HG03175 (cell line): ENCODE measurements at regions not wholly inside any gene's neighbourhood (a gene's known extent, or its start where the extent isn't known, plus 50 kb on each side); places are given as distances from the start of the nearest gene placed in this dataset.
"Not testable (repeated sequence)": the region's sequence is repeated elsewhere in the genome, so short reads cannot be mapped to it uniquely, and the experiment has no call there.

Source experiments
- ATAC-seq: cut with Tn5 transposase; IDR thresholded peaks from one replicate; pipeline ENCODE4 v1.9.1; 2021; ENCODE audit warnings: mild to moderate bottlenecking, moderate library complexity; ENCODE audit not compliant: unreplicated experiment

DNA sequence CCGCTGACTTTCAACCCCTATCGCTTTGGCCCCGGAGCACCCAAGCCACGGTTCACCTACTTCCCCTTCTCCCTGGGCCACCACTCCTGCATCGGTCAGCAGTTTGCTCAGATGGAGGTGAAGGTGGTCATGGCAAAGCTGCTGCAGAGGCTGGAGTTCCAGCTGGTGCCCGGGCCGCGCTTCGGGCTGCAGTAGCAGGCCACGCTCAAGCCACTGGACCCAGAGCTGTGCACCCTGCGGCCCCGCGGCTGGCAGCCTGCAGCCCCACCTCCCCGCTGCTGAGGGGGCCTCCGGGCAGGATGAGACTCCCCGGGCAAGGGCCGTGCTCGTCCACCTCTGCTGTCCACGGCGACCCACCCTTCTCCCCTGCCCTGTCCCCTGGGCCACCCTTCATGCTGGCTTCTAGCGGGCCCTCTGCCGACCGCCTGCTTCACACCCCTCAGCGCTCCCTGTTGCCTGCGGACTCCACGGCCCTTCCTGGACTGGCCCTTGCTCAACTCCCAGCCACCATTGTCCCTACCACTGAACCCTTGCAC lies 92.2 kb upstream of the TRABD2B start:
- no peak for ATAC-seq

- ATAC-seq, result no peak
Measured at GRCh38 chr1:48084826-48085225, 87.6 kb upstream of the TRABD2B start.

- ATAC-seq, result no peak
Measured at GRCh38 chr1:48082271-48082962, 85.2 kb upstream of the TRABD2B start.

- ATAC-seq, result no peak
Measured at GRCh38 chr1:48080331-48081255, 83.4 kb upstream of the TRABD2B start.

- no peak for ATAC-seq
Measured at GRCh38 chr1:48079096-48079495, 81.9 kb upstream of the TRABD2B start.

GRCh38 chr1:48077795-48078222 lies 80.6 kb upstream of the TRABD2B start:
- no peak for ATAC-seq

DNA sequence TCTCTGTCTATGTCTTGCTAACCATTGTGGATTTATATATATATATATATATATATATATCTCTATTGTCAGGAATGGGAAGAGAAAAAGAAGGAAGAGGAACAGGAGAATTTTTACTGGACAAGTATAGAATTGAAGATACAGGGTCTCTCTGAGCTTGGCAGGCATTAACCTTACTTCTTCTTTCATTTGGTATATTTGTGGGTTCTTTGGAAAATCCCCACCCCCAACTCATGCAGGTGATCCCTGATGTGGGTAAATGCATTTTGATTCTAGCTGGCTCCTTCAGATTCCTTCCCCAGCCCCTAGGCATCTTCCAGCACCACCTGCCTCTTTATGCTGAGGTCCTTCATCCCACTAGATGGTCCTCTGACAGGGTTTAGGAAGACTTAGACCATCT lies 78.8 kb upstream of the TRABD2B start:
- ATAC-seq, result no peak

DNA sequence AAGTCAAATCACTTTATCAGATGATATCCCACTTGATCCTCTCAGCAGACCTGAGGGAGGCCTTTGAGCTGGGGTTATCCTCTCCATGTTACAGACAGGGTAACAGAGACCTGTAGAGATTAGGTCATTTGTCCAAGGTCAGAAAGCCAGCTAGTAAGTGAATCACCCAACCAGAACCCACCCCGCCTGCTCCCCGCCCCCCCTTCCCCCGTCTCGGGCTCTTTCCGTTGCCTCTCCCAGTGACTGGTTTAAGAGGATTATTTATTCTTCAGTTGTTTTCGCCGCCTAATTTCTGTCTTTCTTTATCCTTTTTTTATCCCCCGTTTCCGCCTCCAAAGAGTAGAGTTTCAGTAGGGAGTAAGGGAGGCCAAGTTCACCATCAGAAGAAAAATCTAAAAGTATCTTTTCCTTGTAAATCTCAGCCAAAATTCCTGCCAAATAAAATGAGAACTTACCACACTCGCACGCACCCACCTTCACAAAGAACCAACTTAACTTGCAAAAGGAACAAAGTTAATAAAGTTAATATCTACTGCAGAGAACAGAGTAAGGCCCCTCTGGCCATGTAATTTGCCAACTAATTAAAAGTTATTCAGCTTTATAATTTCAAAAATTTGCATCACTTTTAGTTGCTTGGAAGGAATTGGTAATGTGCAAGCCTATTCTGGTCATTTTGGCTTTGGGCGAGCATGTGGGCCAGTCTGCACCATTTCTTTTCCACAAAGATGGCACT lies 76.8 kb upstream of the TRABD2B start:
- ATAC-seq, result no peak

DNA sequence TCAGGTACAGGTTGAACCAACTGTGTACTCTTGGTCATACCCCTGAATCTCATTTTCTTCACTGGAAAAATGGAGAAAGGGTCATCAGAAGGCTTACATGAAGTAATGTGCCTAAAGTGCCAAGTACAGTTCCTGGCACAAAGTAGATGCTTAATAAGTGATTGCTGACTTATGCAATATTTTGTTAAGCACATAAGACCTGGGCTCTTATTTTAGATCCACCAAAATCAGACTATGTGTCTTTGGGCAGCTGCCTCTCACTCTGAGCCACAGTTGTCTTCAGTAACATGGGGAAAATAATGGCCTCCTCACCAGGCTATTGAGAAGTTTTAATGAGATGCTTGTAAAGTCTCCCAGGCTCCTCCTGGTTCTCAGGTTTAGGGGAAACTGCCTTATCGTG lies 74.3 kb upstream of the TRABD2B start:
- no peak for ATAC-seq

- no peak for ATAC-seq
Measured at GRCh38 chr1:48070396-48070750, 73.2 kb upstream of the TRABD2B start.

DNA sequence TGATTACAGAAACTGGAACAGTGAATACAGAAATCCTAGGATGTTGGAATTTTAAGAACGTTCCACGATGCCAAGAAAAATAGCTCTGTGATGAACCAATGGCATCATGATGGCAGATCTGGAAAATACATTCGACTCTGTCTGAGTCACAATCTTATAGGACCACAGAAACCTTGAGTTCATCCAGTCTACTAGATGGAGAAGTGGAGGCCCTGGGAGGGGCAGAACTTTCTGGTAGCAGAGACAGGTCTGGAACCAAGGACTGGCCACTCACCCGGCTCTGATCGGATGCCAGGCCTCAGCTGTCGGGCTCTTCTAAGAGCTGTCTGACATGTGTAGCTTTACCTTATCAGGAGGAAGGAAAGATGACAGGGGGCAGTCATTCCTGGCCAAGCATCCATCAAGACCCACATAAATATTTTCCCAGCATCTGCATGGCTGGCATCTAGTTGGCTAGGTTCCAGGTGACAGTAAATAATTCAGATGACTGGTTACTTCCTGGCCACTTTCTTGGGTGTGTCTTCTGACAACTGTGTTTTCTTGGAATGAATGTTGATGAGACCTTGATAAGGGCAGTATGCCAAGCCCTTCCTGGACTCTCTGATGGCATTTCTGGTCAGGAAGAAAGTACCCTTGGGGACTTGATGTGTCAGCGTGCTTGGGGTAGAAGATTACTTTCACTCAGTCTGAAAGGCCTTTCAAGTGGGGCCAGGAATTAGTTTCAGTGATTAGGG lies 72.6 kb upstream of the TRABD2B start:
- ATAC-seq, result no peak

GRCh38 chr1:48068206-48068605 lies 71.0 kb upstream of the TRABD2B start:
- ATAC-seq, result no peak

GRCh38 chr1:48066936-48067335 lies 69.8 kb upstream of the TRABD2B start:
- ATAC-seq, result no peak

DNA sequence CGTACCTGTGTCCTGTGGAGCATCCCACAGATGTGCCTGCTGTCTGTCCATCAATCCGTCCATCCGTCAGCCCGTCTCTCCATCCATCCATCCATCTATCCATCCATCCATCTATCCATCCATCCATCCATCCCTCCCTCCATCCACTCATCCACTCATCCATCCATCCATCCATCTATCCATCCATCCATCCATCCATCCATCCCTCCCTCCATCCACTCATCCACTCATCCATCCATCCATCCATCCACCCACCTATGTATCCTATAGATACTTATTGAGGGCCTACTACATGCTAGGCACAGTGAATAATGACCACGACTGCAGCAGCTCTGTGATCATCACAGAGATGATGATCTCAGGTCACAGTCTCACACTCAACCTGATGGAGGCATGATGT lies 67.5 kb upstream of the TRABD2B start:
- ATAC-seq, result not testable (repeated sequence)

DNA sequence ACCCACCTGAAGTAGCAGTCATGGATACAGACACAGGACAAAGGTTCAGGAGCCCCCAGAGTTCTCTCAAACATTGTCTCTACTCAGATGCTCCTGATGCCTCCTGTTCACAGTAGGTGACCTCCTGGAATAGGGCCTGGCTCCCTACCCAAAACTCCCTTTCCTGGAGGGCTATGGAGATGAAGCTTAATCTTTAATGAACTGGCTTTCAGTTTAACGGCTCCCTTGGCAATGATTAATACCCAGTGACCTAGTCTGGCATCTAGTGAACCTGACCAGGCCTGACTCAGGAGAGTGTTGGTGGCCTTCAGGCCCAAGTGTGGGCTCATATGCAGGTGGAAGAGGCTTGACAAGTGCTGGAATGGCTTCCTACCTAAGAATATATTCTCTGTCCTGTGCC lies 65.2 kb upstream of the TRABD2B start:
- peak; percentile 35 for ATAC-seq

- ATAC-seq, result peak; percentile 84
Measured at GRCh38 chr1:48061162-48062136, 64.3 kb upstream of the TRABD2B start.

- ATAC-seq, result no peak
Measured at GRCh38 chr1:48059289-48059688, 62.1 kb upstream of the TRABD2B start.

DNA sequence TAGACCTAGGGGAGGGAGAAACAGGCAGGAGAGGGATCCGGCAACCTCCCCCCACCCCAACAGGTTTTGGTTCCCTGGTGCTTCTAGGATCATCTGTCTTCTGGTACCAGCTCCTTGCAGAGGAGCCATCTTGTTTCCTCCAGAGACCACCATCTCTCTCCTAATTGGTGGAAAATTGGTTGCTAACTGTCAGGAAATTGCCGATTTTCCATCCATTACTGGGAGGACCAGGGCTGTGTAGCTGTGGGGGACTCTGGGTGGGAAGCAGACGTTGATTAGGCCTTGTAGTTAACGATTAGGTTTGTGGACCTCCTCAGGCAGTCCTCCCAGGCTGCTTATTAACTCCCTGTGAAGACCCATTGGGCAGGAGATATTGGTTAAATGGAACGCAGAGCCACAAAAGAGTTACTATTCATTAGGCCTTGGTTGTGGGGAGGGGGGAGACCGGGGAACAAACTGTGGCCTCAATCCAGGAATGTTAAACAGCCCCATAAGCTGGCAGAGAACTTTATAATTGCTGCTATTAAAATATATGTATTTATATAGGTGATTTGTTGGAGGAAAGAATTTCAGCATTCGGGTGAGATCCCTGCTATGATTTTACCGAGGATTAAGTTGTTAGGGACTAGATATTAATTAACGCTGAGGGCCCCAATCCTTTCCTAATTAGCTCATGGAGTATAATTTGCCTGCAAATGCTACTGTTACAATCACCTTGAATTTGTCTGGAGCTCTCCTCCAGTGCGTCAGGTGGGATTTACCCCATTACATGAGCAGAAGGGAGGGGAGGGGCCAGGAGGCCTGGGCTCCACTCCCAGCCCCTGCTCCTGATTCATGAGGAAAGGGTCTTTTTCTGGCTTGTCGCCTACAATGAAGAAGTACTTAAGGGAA lies 61.2 kb upstream of the TRABD2B start:
- ATAC-seq, result no peak
